HEK293T (cell line): ENCODE measurements at regions not wholly inside any gene's neighbourhood (a gene's known extent, or its start where the extent isn't known, plus 50 kb on each side); places are given as distances from the start of the nearest gene placed in this dataset.

Experiments
- CTCF ChIA-PET: fragments of 350-600 bp; formaldehyde crosslinking; extraction: SDS; loops from one replicate; lab custom pipeline; 2021; ENCODE audit warnings: antibody characterized with exemption, inconsistent platforms; lab: Yijun Ruan, JAX
- POLR2A ChIA-PET: fragments of 350-600 bp; formaldehyde crosslinking; extraction: SDS; loops from one replicate; lab custom pipeline; 2020; ENCODE audit warnings: antibody characterized with exemption, inconsistent platforms; lab: Yijun Ruan, JAX
- DNase-seq: peaks from one replicate; pipeline ENCODE4 v3.0.0; 2012; ENCODE audit warnings: mixed read lengths; ENCODE audit errors: extremely low spot score
- ARNT ChIP-seq: fragments of 450-650 bp; IDR thresholded peaks from 2 replicates; pipeline ENCODE4 v1.6.1; 2017; ENCODE audit warnings: mild to moderate bottlenecking
- BHLHE40 ChIP-seq: fragments of 450-650 bp; IDR thresholded peaks from 2 replicates; pipeline ENCODE4 v1.6.1; 2016; ENCODE audit warnings: mild to moderate bottlenecking, moderate library complexity, borderline replicate concordance
- CTBP1 ChIP-seq: fragments of 450-650 bp; IDR thresholded peaks from 2 replicates; pipeline ENCODE4 v1.6.1; 2016; ENCODE audit warnings: borderline replicate concordance
- ELF4 ChIP-seq: fragments of 450-650 bp; IDR thresholded peaks from 2 replicates; pipeline ENCODE4 v1.6.1; 2017; ENCODE audit warnings: antibody characterized with exemption
- FOXA1 ChIP-seq: fragments of 450-650 bp; IDR thresholded peaks from 2 replicates; pipeline ENCODE4 v1.6.1; 2016; ENCODE audit warnings: mild to moderate bottlenecking
- FOXK2 ChIP-seq: fragments of 450-650 bp; IDR thresholded peaks from 2 replicates; pipeline ENCODE4 v1.6.1; 2016; ENCODE audit warnings: mild to moderate bottlenecking
- FOXM1 ChIP-seq: fragments of 450-650 bp; IDR thresholded peaks from 2 replicates; pipeline ENCODE4 v1.6.1; 2017; ENCODE audit warnings: mild to moderate bottlenecking, borderline replicate concordance
- HDGF ChIP-seq: fragments of 450-650 bp; IDR thresholded peaks from 2 replicates; pipeline ENCODE4 v1.6.1; 2017; ENCODE audit warnings: antibody characterized with exemption, borderline replicate concordance
- L3MBTL2 ChIP-seq: fragments of 450-650 bp; conservative IDR thresholded peaks from 2 replicates; pipeline ENCODE4 v1.6.1; 2016; ENCODE audit warnings: mild to moderate bottlenecking
- LEF1 ChIP-seq: fragments of 450-650 bp; IDR thresholded peaks from 2 replicates; pipeline ENCODE4 v1.6.1; 2017; ENCODE audit warnings: mild to moderate bottlenecking, borderline replicate concordance
- NFRKB ChIP-seq: fragments of 450-650 bp; IDR thresholded peaks from 2 replicates; pipeline ENCODE4 v1.6.1; 2016; ENCODE audit warnings: mild to moderate bottlenecking, moderate library complexity
- SP1 ChIP-seq: fragments of 450-650 bp; IDR thresholded peaks from 2 replicates; pipeline ENCODE4 v1.6.1; 2017
- SUZ12 ChIP-seq: fragments of 450-650 bp; IDR thresholded peaks from 2 replicates; pipeline ENCODE4 v1.6.1; 2016; ENCODE audit warnings: mild to moderate bottlenecking
- TARDBP ChIP-seq: fragments of 450-650 bp; IDR thresholded peaks from 2 replicates; pipeline ENCODE4 v1.6.1; 2016
- ZNF384 ChIP-seq: fragments of 450-650 bp; IDR thresholded peaks from 2 replicates; pipeline ENCODE4 v1.6.1; 2016
- TF ChIP-seq, protein P1 (sequence below): fragments of 450-650 bp; IDR thresholded peaks from 2 replicates; pipeline ENCODE4 v1.6.1; 2016

GRCh38 chr2:43039376-43040080 is 186.9 kb downstream of the ZFP36L2 start:
- DNase-seq = no peak
- no peak for TF ChIP-seq HDGF
- no peak for TF ChIP-seq FOXK2
- no peak for TF ChIP-seq CTBP1
- no peak for TF ChIP-seq BHLHE40
- no peak for TF ChIP-seq SUZ12
- no peak for TF ChIP-seq LEF1
- TF ChIP-seq TARDBP = no peak
- TF ChIP-seq ELF4 = no peak
- TF ChIP-seq ARNT = no peak
- TF ChIP-seq ZNF384 = no peak
- TF ChIP-seq FOXM1 = no peak
- TF ChIP-seq FOXA1 = no peak
- TF ChIP-seq SP1 = no peak
- TF ChIP-seq, protein P1, sequence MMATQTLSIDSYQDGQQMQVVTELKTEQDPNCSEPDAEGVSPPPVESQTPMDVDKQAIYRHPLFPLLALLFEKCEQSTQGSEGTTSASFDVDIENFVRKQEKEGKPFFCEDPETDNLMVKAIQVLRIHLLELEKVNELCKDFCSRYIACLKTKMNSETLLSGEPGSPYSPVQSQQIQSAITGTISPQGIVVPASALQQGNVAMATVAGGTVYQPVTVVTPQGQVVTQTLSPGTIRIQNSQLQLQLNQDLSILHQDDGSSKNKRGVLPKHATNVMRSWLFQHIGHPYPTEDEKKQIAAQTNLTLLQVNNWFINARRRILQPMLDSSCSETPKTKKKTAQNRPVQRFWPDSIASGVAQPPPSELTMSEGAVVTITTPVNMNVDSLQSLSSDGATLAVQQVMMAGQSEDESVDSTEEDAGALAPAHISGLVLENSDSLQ = no peak
- no peak for TF ChIP-seq NFRKB
- TF ChIP-seq L3MBTL2 = no peak
- ChIA-PET CTCF (interaction anchor here (0.6 kb wide), 1 partner anchor 226 kb away, joined by 4 read pairs; no protein-coding TSS in a partner anchor), POLR2A (no interaction called here)

- TF ChIP-seq TARDBP (no peak), NFRKB (no peak), ELF4 (no peak), ZNF384 (no peak), SUZ12 (no peak), BHLHE40 (no peak), CTBP1 (no peak), SP1 (no peak)
- TF ChIP-seq, protein P1 = no peak
- ChIA-PET CTCF (no interaction called here), POLR2A (no interaction called here)
- DNase-seq = no peak
These were observed 187.7 kb downstream of the ZFP36L2 start for GRCh38 chr2:43038696-43039094.

GRCh38 chr2:43038034-43038695 is 188.2 kb downstream of the ZFP36L2 start:
- CTCF ChIA-PET = no interaction called here
- no peak for DNase-seq
- no peak for TF ChIP-seq FOXM1
- TF ChIP-seq LEF1 = no peak
- POLR2A ChIA-PET = interaction anchor here (0.9 kb wide), 1 partner anchor 189 kb away, joined by 3 read pairs; the partner anchor contains the start of gene ZFP36L2

- TF ChIP-seq BHLHE40 (no peak), ZNF384 (no peak), TARDBP (no peak), CTBP1 (no peak), FOXA1 (no peak)
- POLR2A ChIA-PET = no interaction called here
- CTCF ChIA-PET = interaction anchor here (0.6 kb wide), 1 partner anchor 193 kb away, joined by 6 read pairs; no protein-coding TSS in a partner anchor
- DNase-seq = no peak
These were observed 190.5 kb downstream of the ZFP36L2 start for GRCh38 chr2:43035922-43036321.

DNA sequence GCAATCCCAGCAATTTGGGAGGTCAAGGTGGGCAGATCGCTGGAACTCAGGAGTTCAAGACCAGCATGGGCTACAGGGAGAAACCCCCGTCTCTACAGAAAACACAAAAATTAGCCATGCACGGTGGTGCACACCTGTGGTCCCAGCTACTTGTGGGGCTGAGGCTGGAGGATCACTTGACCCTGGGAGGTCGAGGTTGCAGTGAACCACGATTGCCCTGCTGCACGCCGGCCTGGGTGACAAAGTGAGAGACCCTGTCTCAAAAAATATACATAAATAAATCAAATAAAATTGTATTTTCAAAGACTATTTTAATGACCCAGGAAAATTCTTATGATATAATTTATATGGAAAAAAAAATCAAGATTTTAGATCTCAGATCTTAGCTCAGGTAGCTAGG is 191.5 kb downstream of the ZFP36L2 start:
- ChIA-PET CTCF (no interaction called here), POLR2A (no interaction called here)
- DNase-seq = no peak
- no peak for TF ChIP-seq TARDBP
- no peak for TF ChIP-seq FOXA1
- TF ChIP-seq LEF1 = no peak
- TF ChIP-seq ZNF384 = no peak
- no peak for TF ChIP-seq SP1
- no peak for TF ChIP-seq ELF4
- no peak for TF ChIP-seq BHLHE40

DNA sequence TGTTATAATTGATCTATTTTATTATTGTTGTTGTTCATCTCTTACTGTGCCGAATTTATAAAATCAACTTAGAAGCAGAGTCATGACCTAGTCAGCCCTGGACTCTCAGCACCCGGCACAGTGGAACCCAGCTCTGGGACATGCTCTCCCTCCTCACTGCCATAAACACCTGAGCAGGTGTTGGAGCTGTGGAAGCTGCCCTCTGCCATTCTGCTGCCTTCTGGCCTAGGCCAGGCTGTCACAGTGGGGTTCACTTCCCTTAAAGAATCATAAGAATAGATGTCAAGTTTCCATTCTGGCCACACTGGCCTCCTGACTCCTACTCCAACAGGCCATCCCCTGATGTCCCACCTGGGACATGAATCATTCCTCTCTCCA is 192.2 kb downstream of the ZFP36L2 start:
- ChIA-PET POLR2A (no interaction called here), CTCF (no interaction called here)
- DNase-seq = no peak
- TF ChIP-seq HDGF = no peak
- TF ChIP-seq, protein P1 = no peak
- TF ChIP-seq CTBP1 = no peak
- no peak for TF ChIP-seq LEF1
- no peak for TF ChIP-seq FOXM1
- no peak for TF ChIP-seq BHLHE40
- no peak for TF ChIP-seq TARDBP
- no peak for TF ChIP-seq FOXK2
- no peak for TF ChIP-seq FOXA1
- no peak for TF ChIP-seq L3MBTL2
- TF ChIP-seq ELF4 = no peak
- no peak for TF ChIP-seq ARNT
- no peak for TF ChIP-seq ZNF384
- TF ChIP-seq SP1 = no peak
- no peak for TF ChIP-seq SUZ12
- no peak for TF ChIP-seq NFRKB
